HG02884 (cell line): ENCODE measurements at regions not wholly inside any gene's neighbourhood (a gene's known extent, or its start where the extent isn't known, plus 50 kb on each side); places are given as distances from the start of the nearest gene placed in this dataset.

Experiments used
- ATAC-seq: cut with Tn5 transposase; IDR thresholded peaks from one replicate; pipeline ENCODE4 v1.9.1; 2021; ENCODE audit warnings: mild to moderate bottlenecking, moderate library complexity; ENCODE audit not compliant: unreplicated experiment

DNA sequence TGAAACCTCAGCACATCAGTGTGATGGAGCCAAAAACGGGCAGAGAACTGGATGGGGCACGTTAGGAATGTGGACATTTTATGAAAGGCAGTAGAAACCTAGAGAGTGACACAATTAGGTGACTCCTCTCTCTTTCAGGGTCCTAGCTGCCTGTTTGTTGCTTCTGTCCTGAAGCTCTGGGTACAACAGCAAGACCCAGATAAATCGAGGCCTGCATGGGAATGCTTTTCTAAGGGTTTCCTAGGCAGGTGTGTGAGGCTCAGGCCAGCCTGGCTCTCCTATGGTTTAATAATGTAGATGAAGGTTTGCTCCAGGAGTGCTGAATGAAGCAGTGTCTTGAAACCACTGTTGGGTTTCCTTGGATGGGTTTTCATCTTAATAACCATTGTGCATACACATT, 517.1 kb upstream of the RAB6C start:
- ATAC-seq: no peak

DNA sequence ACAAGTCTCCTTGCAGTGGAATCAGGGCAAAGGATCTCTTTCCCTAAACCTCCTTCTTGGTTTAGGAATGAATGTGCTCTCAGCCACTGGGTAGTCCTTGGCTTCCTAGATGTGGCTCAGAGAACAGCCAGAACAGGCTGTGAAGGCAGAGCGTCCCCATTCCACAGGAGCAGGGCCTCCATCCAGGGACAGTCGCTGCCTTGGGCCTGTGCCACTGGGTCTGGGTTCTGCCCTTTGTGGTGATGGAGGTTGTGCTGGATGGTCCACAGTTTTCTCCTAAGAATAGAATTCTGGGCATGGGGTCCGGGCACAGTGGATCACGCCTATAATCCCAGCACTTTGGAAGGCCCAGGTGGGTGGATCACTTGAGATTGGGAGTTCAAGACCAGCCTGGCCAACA, 516.5 kb upstream of the RAB6C start:
- no peak for ATAC-seq

DNA sequence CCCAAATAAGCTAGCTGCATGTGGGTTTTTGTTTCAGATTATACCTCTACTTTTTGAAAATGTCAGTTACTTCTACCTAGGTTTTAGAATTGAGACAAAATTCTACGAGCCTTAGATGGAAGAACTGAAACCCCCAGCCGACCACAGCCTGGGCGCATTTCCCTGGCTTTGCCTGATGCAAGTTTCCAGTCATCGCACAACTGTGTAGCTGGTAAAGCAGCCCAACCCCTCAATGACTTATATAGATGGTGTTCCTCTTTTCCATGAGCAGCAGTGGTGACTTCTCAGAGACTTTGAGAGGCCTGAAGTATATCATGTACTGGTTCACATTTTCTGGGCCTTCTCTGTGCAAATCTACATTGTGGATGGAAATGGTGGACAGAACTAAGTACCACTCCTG, 515.4 kb upstream of the RAB6C start:
- no peak for ATAC-seq

- no peak for ATAC-seq
Measured at GRCh38 chr2:129464631-129465030, 514.8 kb upstream of the RAB6C start.

- ATAC-seq: no peak
Measured at GRCh38 chr2:129465045-129465444, 514.4 kb upstream of the RAB6C start.

DNA sequence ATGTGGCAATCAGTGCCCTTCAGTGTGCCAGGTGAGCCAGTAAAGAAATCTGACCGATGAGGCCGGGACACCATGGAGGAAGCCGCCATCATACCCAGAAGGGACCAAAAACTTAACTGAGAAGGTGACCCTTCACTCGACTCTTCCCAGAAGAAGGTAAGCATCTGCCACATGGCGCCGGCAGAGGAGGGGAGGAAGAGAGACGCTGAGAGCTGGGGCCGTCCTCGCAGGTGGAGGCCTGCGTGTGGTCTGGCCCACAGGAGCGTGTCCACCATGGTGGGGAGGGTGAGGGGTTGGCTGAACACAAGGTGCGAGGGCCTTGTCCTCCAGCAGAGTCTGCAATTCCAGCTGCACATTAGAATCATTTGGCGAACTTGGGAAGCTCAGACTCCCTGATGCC, 513.1 kb upstream of the RAB6C start:
- ATAC-seq: no peak

- no peak for ATAC-seq
Measured at GRCh38 chr2:129467012-129467779, 512.3 kb upstream of the RAB6C start.

DNA sequence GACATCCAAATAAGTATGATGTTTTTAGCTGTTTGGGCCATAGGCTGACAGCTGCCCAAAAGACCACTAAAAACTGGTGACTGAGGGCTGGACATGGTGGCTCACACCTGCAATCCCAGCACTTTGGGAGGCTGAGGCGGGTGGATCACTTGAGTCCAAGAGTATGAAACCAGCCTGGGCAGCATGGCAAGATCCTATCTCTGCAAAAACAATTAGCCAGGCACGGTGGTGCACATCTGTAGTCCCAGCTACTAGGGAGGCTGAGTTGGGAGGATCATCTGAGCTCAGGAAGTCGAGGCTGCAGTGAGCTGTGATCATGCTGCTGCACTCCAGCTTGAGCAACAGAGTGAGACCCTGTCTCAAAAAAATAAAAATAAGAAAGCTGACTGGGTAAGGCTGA, 511.5 kb upstream of the RAB6C start:
- ATAC-seq: no peak

DNA sequence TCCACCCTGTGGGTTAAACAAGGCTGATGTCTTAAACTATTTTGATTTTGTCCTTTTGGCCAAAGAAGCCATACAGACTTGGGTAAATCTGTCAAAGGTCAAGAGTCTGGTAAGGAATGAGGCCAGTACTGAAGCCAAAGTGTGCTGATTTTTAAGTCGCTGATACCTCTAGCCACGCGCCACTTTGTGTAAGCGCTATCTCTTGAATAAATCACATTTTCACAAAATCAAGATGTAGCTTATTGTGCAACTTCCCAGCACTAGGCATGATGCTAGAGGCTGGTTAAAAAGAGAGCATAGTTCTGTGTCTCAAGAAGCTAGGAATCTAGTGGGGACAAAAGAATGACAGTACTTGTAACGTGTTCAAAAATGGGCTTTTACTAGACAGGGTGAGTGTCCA, 510.6 kb upstream of the RAB6C start:
- ATAC-seq: no peak

GRCh38 chr2:129469389-129469788, 510.1 kb upstream of the RAB6C start:
- no peak for ATAC-seq

DNA sequence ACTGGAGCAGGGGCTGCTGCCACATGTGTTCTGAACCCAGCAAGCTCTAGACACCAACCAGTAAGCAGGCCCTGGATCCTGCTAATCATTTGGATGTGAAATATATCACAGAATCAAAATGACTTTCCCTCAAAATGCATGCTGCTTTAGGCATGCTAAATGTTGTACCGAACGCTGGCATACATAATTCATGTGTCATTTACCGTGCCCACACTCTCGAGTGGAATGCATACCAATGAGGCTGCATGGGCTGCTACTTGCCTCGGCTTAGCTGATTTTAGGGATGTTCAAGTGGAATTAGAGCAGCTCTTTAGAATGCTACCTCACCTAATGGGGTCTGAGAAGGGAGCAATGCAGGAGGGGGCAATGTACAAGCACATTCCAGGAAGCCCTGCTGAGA, 509.6 kb upstream of the RAB6C start:
- no peak for ATAC-seq

DNA sequence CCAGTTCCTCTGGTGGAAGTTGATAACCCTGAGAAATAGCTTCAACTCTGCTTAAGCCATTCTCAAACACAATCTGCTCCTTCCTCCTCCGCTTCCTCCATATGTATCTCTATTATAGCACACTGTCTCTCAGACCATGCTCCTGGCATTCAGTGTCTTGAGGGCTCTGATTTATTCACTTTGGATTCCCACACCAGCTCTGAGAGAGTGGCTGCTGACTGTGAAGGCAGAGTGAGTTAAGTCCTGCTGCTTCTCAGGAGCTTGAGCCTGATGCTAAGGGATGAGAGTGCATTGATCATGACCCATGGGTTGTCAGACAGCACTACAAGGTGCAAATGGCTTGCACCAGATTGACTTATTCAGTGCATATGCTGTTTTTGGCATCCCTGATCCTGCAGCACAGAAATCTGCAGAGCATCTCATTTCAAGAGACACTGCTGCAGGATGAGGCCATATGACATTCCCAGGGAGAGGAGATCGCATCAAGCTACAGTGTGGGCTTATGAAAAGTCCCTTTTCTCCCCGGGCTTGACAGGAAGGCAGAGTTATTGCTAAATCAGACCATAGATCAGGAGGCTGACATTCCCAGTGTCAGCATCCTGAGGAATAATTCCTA, 500.5 kb upstream of the RAB6C start:
- ATAC-seq: no peak

- no peak for ATAC-seq
Measured at GRCh38 chr2:129479892-129480291, 499.6 kb upstream of the RAB6C start.

GRCh38 chr2:129480790-129481189, 498.7 kb upstream of the RAB6C start:
- ATAC-seq: no peak

DNA sequence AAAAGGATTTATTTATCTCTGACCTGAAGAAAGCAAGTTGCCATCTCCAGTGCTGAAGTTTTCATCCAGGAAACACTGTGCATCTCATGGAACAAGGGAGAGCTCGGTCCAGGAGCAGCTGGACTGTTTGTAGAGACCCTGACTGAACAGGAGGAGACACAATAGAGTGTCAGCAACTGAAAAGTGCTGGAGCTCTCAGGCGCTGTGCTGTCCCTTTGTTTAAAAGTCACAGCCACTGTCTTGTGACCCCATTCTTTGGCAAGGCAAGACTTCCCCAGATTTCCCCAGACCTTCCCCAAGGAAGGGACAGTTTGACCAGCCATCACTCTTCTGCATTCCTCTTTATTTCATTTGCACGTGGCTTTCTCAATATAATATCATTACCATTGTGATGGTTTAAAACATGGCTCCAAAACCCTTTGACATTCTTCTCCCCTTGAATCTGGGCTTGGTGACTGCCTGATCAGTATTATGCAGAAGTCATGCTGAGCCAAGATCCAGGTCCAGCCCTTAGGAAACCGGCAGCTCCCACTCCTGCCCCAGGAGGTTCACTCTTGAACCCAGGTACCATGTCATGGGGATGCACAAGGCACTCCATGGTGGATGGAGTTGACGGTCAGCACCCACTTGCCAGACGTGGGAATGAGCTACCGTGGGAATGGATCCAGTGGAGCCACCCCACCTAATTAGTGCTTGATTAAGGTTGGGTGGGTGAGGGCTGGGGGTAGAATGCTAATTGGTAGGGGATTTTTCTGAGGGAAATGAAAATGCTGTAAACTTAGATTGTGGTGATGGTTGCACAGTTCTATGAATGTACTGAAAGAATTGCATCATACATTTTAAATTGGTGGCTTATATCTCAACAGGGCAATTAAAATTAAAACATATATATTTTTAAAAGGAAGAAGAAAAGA, 497.9 kb upstream of the RAB6C start:
- ATAC-seq: no peak

DNA sequence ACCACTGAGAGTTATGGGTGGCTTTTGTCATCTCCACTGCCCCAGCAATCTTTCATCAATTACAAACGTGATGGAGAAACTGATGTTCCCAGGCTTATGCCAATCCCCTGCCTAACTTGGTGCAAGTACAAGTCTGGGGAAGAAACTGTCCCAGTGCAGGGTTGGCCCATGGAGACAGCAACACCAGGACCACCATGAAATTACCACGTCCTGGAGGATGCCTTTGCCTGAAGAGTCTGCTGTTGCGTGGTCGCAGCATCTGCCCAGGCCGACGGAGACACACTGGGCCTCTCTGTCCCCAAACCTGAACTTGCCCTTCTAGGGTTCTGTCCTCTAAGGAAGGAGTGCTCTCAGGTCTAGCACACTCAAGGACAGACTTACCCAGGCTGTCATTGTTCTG, 496.8 kb upstream of the RAB6C start:
- ATAC-seq: no peak

- peak; percentile 93 for ATAC-seq
Measured at GRCh38 chr2:129483366-129483765, 496.1 kb upstream of the RAB6C start.

DNA sequence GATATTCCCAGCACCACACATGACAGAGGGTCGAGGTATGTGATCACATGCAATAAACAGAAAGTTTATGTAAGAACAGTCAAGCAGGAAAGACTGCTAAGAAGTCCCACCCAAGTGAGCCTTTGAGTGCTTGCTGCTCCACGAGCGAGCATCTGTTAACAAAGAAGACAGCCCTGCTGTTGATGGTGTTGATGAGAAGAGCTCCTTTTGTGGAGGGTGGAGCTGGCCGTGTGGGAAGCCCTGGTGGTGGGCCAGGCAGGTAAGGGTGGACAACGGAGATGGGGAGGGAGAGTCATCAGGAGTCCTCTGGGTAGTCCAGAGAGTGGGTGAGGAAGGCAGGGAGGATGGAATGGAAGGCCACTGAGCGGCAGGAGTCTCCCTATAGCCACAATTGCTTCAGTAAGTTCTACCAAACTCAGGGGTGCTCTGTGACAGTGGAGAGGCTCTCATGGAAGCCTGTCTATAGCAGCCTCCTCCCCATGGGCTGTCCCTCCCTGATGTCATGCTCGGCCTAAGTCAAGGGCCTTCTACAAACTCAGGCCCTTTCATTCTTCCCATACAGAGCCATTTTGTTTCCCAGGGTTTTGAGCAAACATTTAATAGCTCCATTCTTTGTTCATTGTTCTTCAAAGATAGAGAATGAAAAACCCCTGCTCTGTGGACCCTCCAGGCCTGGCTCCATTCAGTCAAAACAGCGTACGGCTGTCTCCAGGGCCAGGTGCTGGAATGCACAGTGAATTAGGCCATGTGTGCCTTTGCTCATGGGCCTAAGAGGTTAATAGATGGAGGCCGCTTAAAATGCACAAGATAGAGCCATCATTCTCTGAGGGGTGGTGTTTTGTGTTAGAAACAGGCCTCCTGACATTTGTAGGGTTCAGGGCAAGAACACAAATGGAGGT, 494.2 kb upstream of the RAB6C start:
- no peak for ATAC-seq

GRCh38 chr2:129488376-129488775, 491.1 kb upstream of the RAB6C start:
- no peak for ATAC-seq

GRCh38 chr2:129490641-129491040, 488.8 kb upstream of the RAB6C start:
- no peak for ATAC-seq

DNA sequence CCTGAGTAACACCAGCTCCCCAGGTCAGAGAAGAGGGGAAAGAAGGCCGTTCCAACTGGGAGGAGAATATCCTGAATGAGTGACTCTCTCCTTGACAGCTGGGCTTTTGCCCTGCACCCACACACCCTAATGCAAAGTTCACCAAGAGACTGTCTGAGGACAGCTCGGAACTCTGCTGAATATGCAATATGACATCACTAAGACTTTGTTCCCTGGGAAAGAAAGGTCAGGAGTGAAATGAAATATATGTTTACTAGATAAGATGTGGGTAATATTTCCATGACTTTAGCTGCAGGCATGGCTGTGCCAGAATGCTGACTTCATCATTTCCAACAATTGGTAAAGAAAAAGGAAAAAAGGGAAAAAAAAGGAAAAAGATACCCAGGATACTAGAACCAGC, 488.2 kb upstream of the RAB6C start:
- ATAC-seq: no peak
